IMR-90 (cell line): ENCODE measurements at regions not wholly inside any gene's neighbourhood (a gene's known extent, or its start where the extent isn't known, plus 50 kb on each side); places are given as distances from the start of the nearest gene placed in this dataset.

Source experiments
- ATAC-seq: fragments of 200-7000 bp; cut with Tn5 transposase; 2 replicates; pipeline ENCODE4 v1.9.1; 2020; ENCODE audit warnings: low read depth, mild to moderate bottlenecking, moderate library complexity
- BruUV-seq: library from RNA; stranded (reverse); fragments of 400-500 nt; replicated peaks from 2 replicates; lab custom pipeline; 2021; lab: Mats Ljungman, UMichigan
- CTCF ChIA-PET: fragments of 300-600 bp; formaldehyde crosslinking; extraction: SDS; loops from one replicate; lab custom pipeline; 2021; ENCODE audit warnings: antibody characterized with exemption; lab: Yijun Ruan, JAX
- POLR2A ChIA-PET: fragments of 300-600 bp; sonication (Branson Sonifier 250); formaldehyde crosslinking; loops from one replicate; lab custom pipeline; 2022; ENCODE audit warnings: antibody characterized with exemption; ENCODE audit not compliant: unreplicated experiment; lab: Charles Lee
- DNase-seq: peaks from one replicate; pipeline ENCODE4 v3.0.0; 2013
- H2AFZ ChIP-seq: replicated peaks from 2 replicates; pipeline ENCODE3; 2013; ENCODE audit warnings: low read length, mild to moderate bottlenecking; ENCODE audit not compliant: poor library complexity
- H2AK5ac ChIP-seq: 2 replicates; pipeline ENCODE4 v1.6.1; 2013; ENCODE audit warnings: low read depth, low read length, inconsistent platforms
- H2AK9ac ChIP-seq: replicated peaks from 2 replicates; pipeline ENCODE3; 2013; ENCODE audit warnings: mild to moderate bottlenecking, low read depth, low read length, moderate library complexity; ENCODE audit not compliant: poor library complexity
- H2BK120ac ChIP-seq: 2 replicates; pipeline ENCODE4 v1.6.1; 2013; ENCODE audit warnings: low read depth, low read length, inconsistent platforms
- H2BK15ac ChIP-seq: 3 replicates; pipeline ENCODE4 v1.6.1; 2013; ENCODE audit warnings: low read depth, low read length, inconsistent platforms
- H2BK20ac ChIP-seq: 2 replicates; pipeline ENCODE4 v1.6.1; 2013; ENCODE audit warnings: low read depth, mild to moderate bottlenecking, inconsistent platforms, low read length, moderate library complexity
- H2BK5ac ChIP-seq: 2 replicates; pipeline ENCODE4 v1.6.1; 2013; ENCODE audit warnings: mild to moderate bottlenecking, low read depth, low read length, inconsistent platforms; ENCODE audit not compliant: poor library complexity, severe bottlenecking
- H3K14ac ChIP-seq: replicated peaks from 2 replicates; pipeline ENCODE4 v1.6.1; 2013; ENCODE audit warnings: low read depth, low read length, inconsistent platforms
- H3K18ac ChIP-seq: 2 replicates; pipeline ENCODE4 v1.6.1; 2013; ENCODE audit warnings: low read depth, low read length, control low read depth
- H3K23ac ChIP-seq: 2 replicates; pipeline ENCODE4 v1.6.1; 2013; ENCODE audit warnings: low read depth, low read length, inconsistent platforms
- H3K27ac ChIP-seq: 2 replicates; pipeline ENCODE4 v1.5.1; 2013; ENCODE audit warnings: mild to moderate bottlenecking, control low read depth, low read length; ENCODE audit not compliant: insufficient read depth
- H3K27me3 ChIP-seq: 2 replicates; pipeline ENCODE4 v1.6.1; 2013; ENCODE audit warnings: low read length; ENCODE audit not compliant: control insufficient read depth, insufficient read depth
- H3K36me3 ChIP-seq: 2 replicates; pipeline ENCODE4 v1.6.1; 2013; ENCODE audit warnings: low read length, mixed read lengths; ENCODE audit not compliant: control insufficient read depth, insufficient read depth
- H3K4ac ChIP-seq: 2 replicates; pipeline ENCODE4 v1.6.1; 2013; ENCODE audit warnings: low read depth, low read length, inconsistent platforms
- H3K4me1 ChIP-seq: 2 replicates; pipeline ENCODE4 v1.6.1; 2013; ENCODE audit warnings: low read length, mixed read lengths; ENCODE audit not compliant: control insufficient read depth, insufficient read depth
- H3K4me2 ChIP-seq: 2 replicates; pipeline ENCODE4 v1.6.1; 2013; ENCODE audit warnings: low read depth, mild to moderate bottlenecking, control low read depth, low read length, moderate library complexity
- H3K4me3 ChIP-seq: 2 replicates; pipeline ENCODE4 v1.5.1; 2013; ENCODE audit warnings: low read depth, mild to moderate bottlenecking, control low read depth, low read length, moderate library complexity; ENCODE audit not compliant: insufficient read depth
- H3K56ac ChIP-seq: 2 replicates; pipeline ENCODE4 v1.6.1; 2013; ENCODE audit warnings: low read length, inconsistent platforms; ENCODE audit not compliant: insufficient read depth; ENCODE audit errors: extremely low read depth
- H3K79me1 ChIP-seq, 2 experiments: 2 replicates each; pipeline ENCODE4 v1.6.1; 2013; ENCODE audit warnings: low read length in 2 of 2, inconsistent platforms in 1 of 2, low read depth in 1 of 2
- H3K9ac ChIP-seq: 2 replicates; pipeline ENCODE4 v1.6.1; 2013; ENCODE audit warnings: low read depth, low read length, control low read depth
- H3K9me1 ChIP-seq: 2 replicates; pipeline ENCODE4 v1.6.1; 2013; ENCODE audit warnings: low read length, inconsistent platforms; ENCODE audit not compliant: insufficient read depth
- H3K9me3 ChIP-seq: 2 replicates; pipeline ENCODE4 v1.6.1; 2013; ENCODE audit warnings: low read length; ENCODE audit not compliant: control insufficient read depth, insufficient read depth
- H4K20me1 ChIP-seq: 2 replicates; pipeline ENCODE4 v1.6.1; 2013; ENCODE audit warnings: low read length, inconsistent platforms; ENCODE audit not compliant: insufficient read depth
- H4K5ac ChIP-seq: 2 replicates; pipeline ENCODE4 v1.6.1; 2013; ENCODE audit warnings: mild to moderate bottlenecking, low read depth, low read length, control low read depth
- H4K8ac ChIP-seq, 2 experiments: 2 replicates each; pipeline ENCODE4 v1.6.1; 2013; ENCODE audit warnings: low read depth in 2 of 2, low read length in 2 of 2, control low read depth in 1 of 2, inconsistent platforms in 1 of 2
- H4K91ac ChIP-seq: 2 replicates; pipeline ENCODE4 v1.6.1; 2013; ENCODE audit warnings: low read depth, low read length, inconsistent platforms; ENCODE audit not compliant: insufficient read depth
- BHLHE40 ChIP-seq: fragments of 150-350 bp; IDR thresholded peaks from 2 replicates; pipeline ENCODE4 v1.6.1; 2016; ENCODE audit warnings: mild to moderate bottlenecking, low read depth, low read length
- CEBPB ChIP-seq: IDR thresholded peaks from 2 replicates; pipeline ENCODE4 v1.6.1; 2012; ENCODE audit warnings: low read depth, low read length, improper control_type of control experiment
- CHD1 ChIP-seq: IDR thresholded peaks from 2 replicates; pipeline ENCODE4 v1.6.1; 2012; ENCODE audit warnings: low read depth, low read length, improper control_type of control experiment
- CTCF ChIP-seq: conservative IDR thresholded peaks from 2 replicates; pipeline ENCODE4 v1.5.1; 2012; ENCODE audit warnings: mild to moderate bottlenecking, low read depth, low read length, improper control_type of control experiment
- ELK1 ChIP-seq: fragments of 150-350 bp; IDR thresholded peaks from 2 replicates; pipeline ENCODE4 v1.6.1; 2016; ENCODE audit warnings: low read depth, mild to moderate bottlenecking, low read length, moderate library complexity, borderline replicate concordance
- FOS ChIP-seq: fragments of 150-350 bp; IDR thresholded peaks from 2 replicates; pipeline ENCODE4 v1.6.1; 2016; ENCODE audit warnings: low read depth, low read length
- MAFK ChIP-seq: IDR thresholded peaks from 2 replicates; pipeline ENCODE4 v1.6.1; 2012; ENCODE audit warnings: low read depth, low read length, improper control_type of control experiment
- MAZ ChIP-seq: IDR thresholded peaks from 2 replicates; pipeline ENCODE4 v1.6.1; 2012; ENCODE audit warnings: low read depth, mild to moderate bottlenecking, low read length, improper control_type of control experiment, moderate library complexity, borderline replicate concordance
- MXI1 ChIP-seq: IDR thresholded peaks from 2 replicates; pipeline ENCODE4 v1.6.1; 2012; ENCODE audit warnings: low read depth, mild to moderate bottlenecking, low read length, moderate library complexity, borderline replicate concordance
- NFE2L2 ChIP-seq: fragments of 150-350 bp; IDR thresholded peaks from 2 replicates; pipeline ENCODE4 v1.6.1; 2016; ENCODE audit warnings: low read depth, mild to moderate bottlenecking, low read length
- POLR2A ChIP-seq: IDR thresholded peaks from 2 replicates; pipeline ENCODE4 v1.6.1; 2012; ENCODE audit warnings: mild to moderate bottlenecking, low read depth, low read length
- RCOR1 ChIP-seq: IDR thresholded peaks from 2 replicates; pipeline ENCODE4 v1.6.1; 2012; ENCODE audit warnings: mild to moderate bottlenecking, low read length, improper control_type of control experiment; ENCODE audit not compliant: insufficient replicate concordance
- RFX5 ChIP-seq: IDR thresholded peaks from 2 replicates; pipeline ENCODE4 v1.8.0; 2012; ENCODE audit warnings: low read depth, mild to moderate bottlenecking, low read length, moderate library complexity
- SMC3 ChIP-seq: fragments of 150-350 bp; IDR thresholded peaks from 2 replicates; pipeline ENCODE4 v1.6.1; 2016; ENCODE audit warnings: low read depth, mild to moderate bottlenecking, antibody characterized with exemption, low read length, moderate library complexity
- USF2 ChIP-seq: fragments of 150-350 bp; IDR thresholded peaks from 2 replicates; pipeline ENCODE4 v1.6.1; 2017; ENCODE audit warnings: mild to moderate bottlenecking, antibody characterized with exemption, low read length, low read depth
- WGBS, 2 experiments: methylation state at CpG; one replicate each; pipeline versions ENCODE4 v1.1.5 to v1.1.7; 2013; ENCODE audit warnings: missing lambda C conversion rate in 2 of 2; ENCODE audit not compliant: insufficient read length in 1 of 2; ENCODE audit errors: extremely low coverage in 2 of 2; 5-methylcytosine and 5-hydroxymethylcytosine counted together
- dilution Hi-C: fragments of 300-500 bp; cut with HindIII; formaldehyde crosslinking; loops from one replicate; pipeline ENCODE4 v1.14.3; 2018; ENCODE audit warnings: low sequenced_read_pairs; ENCODE audit not compliant: unreplicated experiment
- in situ Hi-C: fragments of 300-500 bp; cut with MboI; formaldehyde crosslinking; loops from 3 replicates; pipeline ENCODE4 v1.14.3; 2019; ENCODE audit warnings: low sequenced_read_pairs, inconsistent platforms, mixed read lengths
- intact Hi-C: fragments of 100-400 bp; cut with micrococcal nuclease; formaldehyde crosslinking; loops from 2 replicates; pipeline ENCODE4 v1.10.0; 2022

GRCh38 chr11:21948876-21949275 lies 244.0 kb upstream of the ANO5 start:
- in situ Hi-C loops (no loop called here), dilution Hi-C loops (no loop called here), intact Hi-C loops (no loop called here)
- no peak overlapping the region for H3K4me3 ChIP-seq
- no peaks in the 10 kb centered on the region for H3K27me3 ChIP-seq
- H3K9me1 ChIP-seq = no peaks in the 10 kb centered on the region
- no peak for ATAC-seq
- no peak overlapping the region for H3K27ac ChIP-seq
- no peaks in the 10 kb centered on the region for H3K36me3 ChIP-seq
- no peak overlapping the region for H2BK5ac ChIP-seq
- H3K4ac ChIP-seq = no peak overlapping the region
- no CpG with 5 or more reads among the region's 1 CpG for WGBS, 2 experiments
- H3K14ac ChIP-seq = no peak overlapping the region
- H2AK9ac ChIP-seq = no peak overlapping the region
- TF ChIP-seq BHLHE40 (no peak), SMC3 (no peak), RFX5 (no peak), NFE2L2 (no peak), FOS (no peak), ELK1 (no peak), USF2 (no peak), RCOR1 (no peak), CTCF (no peak), MXI1 (no peak), CEBPB (no peak), MAFK (no peak), CHD1 (no peak), POLR2A (no peak), MAZ (no peak)
- H3K18ac ChIP-seq = no peak overlapping the region
- peaks cover 18% of the 10 kb centered on the region for H3K9me3 ChIP-seq
- H3K4me1 ChIP-seq = no peaks in the 10 kb centered on the region
- no peak overlapping the region for H3K56ac ChIP-seq
- H2AFZ ChIP-seq = no peak overlapping the region
- H2AK5ac ChIP-seq = no peak overlapping the region
- no peak overlapping the region for H4K8ac ChIP-seq
- no peak overlapping the region for H3K9ac ChIP-seq
- no peak overlapping the region for H4K91ac ChIP-seq
- no peaks in the 10 kb centered on the region for H4K20me1 ChIP-seq
- no peak overlapping the region for H4K5ac ChIP-seq
- no peaks in the 10 kb centered on the region for H3K79me1 ChIP-seq
- CTCF ChIA-PET = no interaction called here
- no TSS peak for BruUV-seq
- no peak overlapping the region for H3K23ac ChIP-seq
- H3K4me2 ChIP-seq = no peak overlapping the region
- POLR2A ChIA-PET = no interaction called here
- no peak overlapping the region for H2BK120ac ChIP-seq
- no peak overlapping the region for H2BK20ac ChIP-seq
- DNase-seq = no peak
- H2BK15ac ChIP-seq = no peak overlapping the region
